ENCODE measurements at regions not wholly inside any gene's neighbourhood (a gene's known extent, or its start where the extent isn't known, plus 50 kb on each side); places are given as distances from the start of the nearest gene placed in this dataset.
"Not testable (repeated sequence)": the region's sequence is repeated elsewhere in the genome, so short reads cannot be mapped to it uniquely, and the experiment has no call there.

- TF ChIP-seq ZNF274 (IDR thresholded peaks at IDR 0.05; ENCODE audit: low read depth, low read length) = no peak
- H3K4me3 ChIP-seq (ENCODE audit: low read length) = no peak overlapping the region
These were observed 80.1 kb downstream of the EMX2 start for GRCh38 chr10:117622471-117623184.

DNA sequence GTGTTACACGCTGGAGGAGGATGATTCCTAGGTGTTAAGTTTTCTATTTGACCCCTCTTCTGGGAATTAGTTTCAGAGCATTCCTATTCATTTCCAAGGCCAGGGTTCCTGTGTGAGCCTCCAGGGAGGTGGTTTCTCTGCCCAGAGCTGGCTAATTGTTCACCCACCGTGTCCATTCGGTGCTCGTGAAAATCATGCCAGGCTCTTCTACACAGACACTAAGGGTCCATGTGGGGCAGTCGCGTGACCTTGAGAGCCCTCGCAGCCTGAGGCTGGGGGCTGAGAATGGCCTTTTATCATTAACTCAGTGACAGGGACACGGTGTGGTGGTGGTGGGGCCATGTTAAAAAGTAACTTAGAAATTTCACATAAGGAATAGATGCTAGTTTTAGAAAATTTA is 83.7 kb downstream of the EMX2 start:
- no peak for TF ChIP-seq ZNF274 (IDR thresholded peaks at IDR 0.05; ENCODE audit: low read depth, low read length)
- H3K4me3 ChIP-seq (ENCODE audit: low read length) = no peak overlapping the region

- no peak for TF ChIP-seq ZNF274 (IDR thresholded peaks at IDR 0.05; ENCODE audit: low read depth, low read length)
- no peak overlapping the region for H3K4me3 ChIP-seq (ENCODE audit: low read length)
These were observed 85.0 kb downstream of the EMX2 start for GRCh38 chr10:117627561-117627960.

GRCh38 chr10:117629717-117630116 is 87.2 kb downstream of the EMX2 start:
- H3K4me3 ChIP-seq (ENCODE audit: low read length) = not testable (repeated sequence)

DNA sequence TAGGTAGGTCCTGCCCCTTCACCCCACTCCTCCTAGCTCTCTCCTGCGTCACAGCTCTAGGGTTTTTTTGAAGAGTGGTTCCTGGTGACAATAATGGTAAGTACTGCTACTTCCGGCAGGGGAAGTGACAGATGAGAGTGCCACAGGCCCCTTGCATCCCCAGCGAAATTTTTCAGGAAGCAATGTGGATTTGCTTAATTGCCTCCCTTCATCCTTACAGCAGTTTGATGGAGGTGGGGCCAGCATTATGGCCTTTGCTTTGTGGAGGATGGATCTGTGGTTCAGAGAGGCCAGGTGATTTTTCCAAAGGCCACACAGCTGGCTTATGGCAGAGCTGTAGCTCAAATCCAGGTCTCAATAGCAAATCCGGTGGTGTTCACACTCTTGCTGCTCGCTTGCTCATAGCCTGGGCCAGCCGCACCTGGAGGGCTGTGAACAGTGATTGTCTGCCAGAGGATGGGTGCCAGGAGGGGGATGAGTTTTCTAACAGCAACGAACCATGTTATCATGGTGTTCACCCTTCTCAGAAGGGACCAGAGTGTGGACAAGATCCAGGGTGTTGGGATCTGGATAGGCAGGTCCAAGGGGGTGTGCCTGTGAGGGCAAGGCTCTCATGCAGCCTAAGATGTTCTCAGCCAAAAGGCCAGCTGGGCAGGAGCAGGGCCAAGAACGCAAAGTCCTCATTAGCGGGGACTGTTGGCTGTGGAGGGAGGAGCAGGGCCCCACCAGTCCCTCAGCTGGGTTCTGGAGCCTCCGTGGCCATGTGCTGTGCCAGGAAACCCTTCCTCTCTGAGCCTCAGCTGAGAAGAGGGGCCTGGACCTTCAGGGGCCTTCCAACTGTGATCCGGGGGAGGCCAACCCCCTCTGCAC is 89.0 kb downstream of the EMX2 start:
- H3K4me3 ChIP-seq (ENCODE audit: low read length) = no peak overlapping the region
- no peak for TF ChIP-seq ZNF274 (IDR thresholded peaks at IDR 0.05; ENCODE audit: low read depth, low read length)

- TF ChIP-seq ZNF274 (IDR thresholded peaks at IDR 0.05; ENCODE audit: low read depth, low read length) = no peak
- H3K4me3 ChIP-seq (ENCODE audit: low read length) = no peak overlapping the region
These were observed 89.9 kb downstream of the EMX2 start for GRCh38 chr10:117632406-117632805.

DNA sequence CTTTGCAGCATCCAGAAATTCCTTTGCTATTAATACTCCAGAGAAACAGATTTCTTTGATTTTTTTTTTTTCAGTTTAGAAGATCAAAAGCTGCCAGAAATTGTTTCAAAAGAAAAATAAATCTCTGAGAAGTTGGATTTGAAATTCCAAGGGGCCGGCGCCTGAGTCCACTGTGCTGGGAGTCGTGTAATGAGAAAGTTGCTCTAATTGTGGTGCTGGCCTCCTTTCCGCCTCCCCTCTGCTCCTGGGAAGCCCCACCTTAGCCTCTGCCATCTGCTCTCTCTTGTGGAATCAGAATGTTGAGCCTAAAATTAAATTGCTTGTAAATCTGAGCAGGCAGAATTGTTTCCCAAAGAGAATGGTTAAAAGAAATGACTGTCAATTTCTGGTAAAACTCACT is 93.3 kb downstream of the EMX2 start:
- no peak for TF ChIP-seq ZNF274 (IDR thresholded peaks at IDR 0.05; ENCODE audit: low read depth, low read length)
- H3K4me3 ChIP-seq (ENCODE audit: low read length) = no peak overlapping the region

DNA sequence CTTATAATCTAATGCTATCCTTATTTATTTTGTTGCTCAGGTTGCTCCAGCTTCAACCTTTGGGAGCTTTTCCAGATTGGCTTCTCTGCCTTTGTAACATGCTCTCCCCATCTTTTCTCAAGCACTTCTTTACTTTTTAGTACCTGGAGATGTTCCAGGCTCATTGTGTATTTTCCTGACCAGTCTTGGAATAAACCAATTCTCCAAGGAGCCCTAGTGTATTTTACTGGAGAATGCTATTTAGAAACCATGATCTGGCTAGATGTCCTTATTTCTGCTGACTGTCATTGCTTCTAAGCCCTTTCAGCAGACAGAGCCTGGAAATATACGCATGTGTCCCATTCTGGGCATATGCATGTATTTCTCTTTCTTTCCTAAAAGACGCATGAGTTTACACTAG is 95.7 kb downstream of the EMX2 start:
- no peak overlapping the region for H3K4me3 ChIP-seq (ENCODE audit: low read length)
- no peak for TF ChIP-seq ZNF274 (IDR thresholded peaks at IDR 0.05; ENCODE audit: low read depth, low read length)

- TF ChIP-seq ZNF274 (IDR thresholded peaks at IDR 0.05; ENCODE audit: low read depth, low read length) = no peak
- H3K4me3 ChIP-seq (ENCODE audit: low read length) = no peak overlapping the region
These were observed 96.2 kb downstream of the EMX2 start for GRCh38 chr10:117638664-117639200.

DNA sequence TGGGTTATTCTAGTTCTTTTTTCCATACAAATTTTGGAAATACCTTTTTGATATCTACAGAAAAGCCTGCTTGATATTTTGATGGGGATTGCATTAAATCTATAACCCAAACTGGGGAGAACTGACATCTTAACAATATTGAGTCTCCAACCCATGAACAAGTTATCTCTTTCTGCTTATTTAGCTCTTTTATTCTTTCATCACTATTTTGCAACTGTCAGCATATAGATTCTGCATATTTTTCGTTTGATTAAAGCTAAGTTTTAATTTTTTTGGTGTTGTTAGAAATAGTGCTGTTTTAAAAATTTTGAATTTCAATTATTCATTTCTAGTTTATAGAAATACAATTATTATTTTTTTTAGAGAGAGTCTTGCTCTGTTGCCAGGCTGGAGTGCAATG is 97.9 kb downstream of the EMX2 start:
- H3K4me3 ChIP-seq (ENCODE audit: low read length) = no peak overlapping the region
- no peak for TF ChIP-seq ZNF274 (IDR thresholded peaks at IDR 0.05; ENCODE audit: low read depth, low read length)

DNA sequence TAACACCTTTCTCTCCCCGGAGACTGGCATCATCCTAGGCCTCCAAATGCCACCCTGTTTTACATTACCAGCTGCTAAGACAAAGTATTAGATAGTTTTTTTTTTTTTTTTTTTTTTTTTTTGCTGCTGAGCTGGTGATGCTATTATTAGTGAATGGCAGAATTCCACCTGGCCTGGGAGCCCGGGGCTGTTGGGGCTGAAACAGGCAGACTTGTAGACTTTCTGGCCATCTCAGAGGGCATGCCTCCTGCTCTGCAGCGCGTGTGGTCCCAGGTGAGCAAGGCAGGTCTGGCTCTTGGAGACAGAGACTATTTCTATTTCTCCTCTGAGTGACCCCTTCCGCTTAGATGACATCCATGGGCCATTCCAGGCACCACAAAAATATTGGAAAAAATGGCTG is 104.2 kb downstream of the EMX2 start:
- TF ChIP-seq ZNF274 (IDR thresholded peaks at IDR 0.05; ENCODE audit: low read depth, low read length) = no peak
- H3K4me3 ChIP-seq (ENCODE audit: low read length) = no peak overlapping the region

- TF ChIP-seq ZNF274 (IDR thresholded peaks at IDR 0.05; ENCODE audit: low read depth, low read length) = no peak
- H3K4me3 ChIP-seq (ENCODE audit: low read length) = no peak overlapping the region
These were observed 104.8 kb downstream of the EMX2 start for GRCh38 chr10:117647306-117647705.

- no peak overlapping the region for H3K4me3 ChIP-seq (ENCODE audit: low read length)
- no peak for TF ChIP-seq ZNF274 (IDR thresholded peaks at IDR 0.05; ENCODE audit: low read depth, low read length)
These were observed 108.6 kb downstream of the EMX2 start for GRCh38 chr10:117651121-117651520.

DNA sequence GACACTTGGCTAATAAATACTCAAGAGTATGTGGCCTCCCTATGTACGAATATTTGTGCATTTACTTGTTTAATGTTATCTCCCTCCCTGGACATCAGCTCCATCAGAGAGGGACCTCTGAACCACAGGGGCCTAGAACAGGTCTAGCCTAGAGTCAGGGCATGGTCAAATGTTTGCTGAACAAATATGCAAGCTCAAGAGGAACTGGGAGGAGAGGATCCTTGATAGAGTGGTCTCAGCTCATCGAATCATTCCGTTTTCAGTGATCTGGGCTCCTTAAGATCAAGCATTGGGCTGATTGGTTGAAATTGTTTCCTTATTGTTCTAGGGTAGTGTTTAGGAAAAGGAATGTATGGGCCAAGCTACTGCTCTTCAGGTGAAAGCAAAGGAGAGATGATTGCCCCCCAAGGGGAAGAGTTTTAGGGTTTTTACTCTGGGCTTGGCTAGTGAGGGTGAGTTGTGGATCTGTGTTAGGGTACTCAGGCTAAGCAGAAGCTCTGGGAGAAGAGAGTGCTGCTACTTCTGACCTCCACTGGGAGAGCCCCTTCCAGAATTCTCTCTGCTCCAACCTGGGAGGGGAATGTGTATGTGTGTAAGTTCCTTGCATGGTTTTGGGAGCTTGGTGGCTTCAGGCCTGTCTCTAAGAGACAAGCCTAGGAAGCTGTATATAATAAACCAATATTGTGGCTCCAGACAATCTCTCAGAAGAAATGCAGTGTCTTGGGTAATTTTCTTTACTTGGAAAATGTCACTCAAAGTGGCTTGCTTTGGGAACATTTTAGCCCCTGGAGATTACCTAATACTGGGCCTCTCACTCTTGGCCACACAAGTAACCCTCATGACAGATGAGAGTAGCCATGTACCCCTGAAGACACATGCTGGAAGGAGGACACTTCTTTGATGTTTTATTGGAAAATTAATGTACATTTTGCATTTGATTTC is 110.0 kb downstream of the EMX2 start:
- TF ChIP-seq ZNF274 (IDR thresholded peaks at IDR 0.05; ENCODE audit: low read depth, low read length) = no peak

More for the DNA sequence above, 110.0 kb downstream of the EMX2 start:
- H3K4me3 ChIP-seq (ENCODE audit: low read length) = no peak overlapping the region

Measured in GM08714 (cell line).